Spleen (tissue), 7 donors: ENCODE measurements at regions not wholly inside any gene's neighbourhood (a gene's known extent, or its start where the extent isn't known, plus 50 kb on each side); places are given as distances from the start of the nearest gene placed in this dataset.

Source experiments
- CTCF ChIP-seq, 11 experiments: fragments of 200-600 bp in 7 of 11; fragments of 450-650 bp in 4 of 11; sonication (generic) in 4 of 11; IDR thresholded peaks in 8 of 11; conservative IDR thresholded peaks in 3 of 11; 1 replicate in 7 of 11; 2 replicates in 4 of 11; pipeline versions ENCODE4 v1.4.0 to v1.8.0; 2016 to 2021; ENCODE audit warnings: antibody characterized with exemption in 11 of 11, inconsistent platforms in 4 of 11, mild to moderate bottlenecking in 1 of 11
- POLR2A ChIP-seq, 3 donors: fragments of 450-650 bp; IDR thresholded peaks; one replicate each; pipeline ENCODE4 v1.5.1; 2017; ENCODE audit warnings: antibody characterized with exemption in 3 of 3, mild to moderate bottlenecking in 1 of 3
- donor health status: DM: no; HTN: no; CAD: no; lungs with moderate emphysema.
- donor health status: DM: no; HTN: no; CAD: no.
- donor health status: DM: no; HTN: no; CAD: no.

GRCh38 chr11:119796363-119797060 lies 67.5 kb upstream of the NECTIN1 start:
- TF ChIP-seq CTCF (IDR thresholded peaks at IDR 0.05 in 8 of 11, conservative IDR thresholded peaks at IDR 0.05 in 3 of 11): no peak
- no peak for TF ChIP-seq POLR2A (IDR thresholded peaks at IDR 0.05)
